NOMO-1 treated with DMSO at 0.1 percent for 48 hours (cell line): ENCODE measurements at regions not wholly inside any gene's neighbourhood (a gene's known extent, or its start where the extent isn't known, plus 50 kb on each side); places are given as distances from the start of the nearest gene placed in this dataset.

Source experiments
- DNase-seq: peaks from one replicate; lab custom pipeline; 2025; ENCODE audit not compliant: unreplicated experiment; lab: John Stamatoyannopoulos, UW

DNA sequence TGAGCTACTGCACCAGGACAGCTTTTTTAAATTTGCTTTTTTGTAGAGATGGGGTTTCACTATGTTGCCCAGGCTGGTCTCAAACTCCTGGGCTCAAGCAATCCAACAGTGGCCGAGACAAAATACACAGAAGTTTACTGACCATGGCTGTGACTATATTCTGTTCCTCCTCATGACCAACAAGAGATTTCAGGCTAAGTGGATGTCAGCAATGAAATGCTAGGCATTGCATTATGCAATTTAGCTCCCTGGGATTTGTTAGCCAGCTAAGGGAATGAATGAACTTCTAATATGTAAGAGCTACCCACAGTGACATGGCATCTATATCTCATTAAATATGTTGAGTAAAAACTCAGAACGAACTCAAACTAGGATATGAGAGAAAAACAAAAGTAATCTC lies 81.9 kb upstream of the MBOAT2 start:
- DNase-seq: no peak

- no peak for DNase-seq
Observed at GRCh38 chr2:9083287-9083686, 79.8 kb upstream of the MBOAT2 start.

DNA sequence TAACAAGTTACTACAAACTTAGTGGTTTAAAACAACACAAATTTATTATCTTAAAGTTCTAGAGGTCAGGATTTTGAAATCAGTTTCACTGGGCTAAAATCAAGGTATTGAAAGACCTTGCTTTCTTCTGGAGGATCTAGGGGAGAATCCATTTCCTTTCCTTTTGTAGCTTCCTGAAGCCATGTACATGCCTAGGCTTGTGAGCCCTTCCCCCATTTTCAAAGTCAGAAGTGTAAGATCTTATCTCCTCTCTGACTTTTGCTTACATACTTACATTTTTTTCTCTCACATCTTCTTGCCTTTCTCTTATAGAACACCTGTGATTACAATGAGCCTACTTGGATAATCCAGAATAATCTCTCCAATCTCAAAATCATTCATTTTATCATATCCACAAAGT lies 78.7 kb upstream of the MBOAT2 start:
- no peak for DNase-seq

DNA sequence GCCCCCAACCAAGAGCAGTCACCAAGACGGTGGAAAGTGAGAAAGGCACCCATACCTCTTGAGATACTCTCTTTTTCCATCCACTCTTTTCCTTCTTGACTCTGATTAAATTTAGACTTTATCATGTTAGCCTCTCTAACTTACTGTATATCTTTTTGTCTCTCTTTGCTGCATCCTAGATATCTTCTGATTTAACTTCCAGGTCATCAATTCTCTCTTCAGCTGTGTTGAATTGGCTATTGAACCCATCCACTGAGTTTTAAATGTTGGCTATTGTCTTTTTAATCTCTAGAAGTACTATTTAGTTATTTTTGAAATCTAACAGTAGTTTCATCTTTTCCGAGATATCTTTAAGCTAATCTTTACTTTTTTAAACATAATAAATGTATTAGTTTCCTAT lies 78.3 kb upstream of the MBOAT2 start:
- DNase-seq: no peak

DNA sequence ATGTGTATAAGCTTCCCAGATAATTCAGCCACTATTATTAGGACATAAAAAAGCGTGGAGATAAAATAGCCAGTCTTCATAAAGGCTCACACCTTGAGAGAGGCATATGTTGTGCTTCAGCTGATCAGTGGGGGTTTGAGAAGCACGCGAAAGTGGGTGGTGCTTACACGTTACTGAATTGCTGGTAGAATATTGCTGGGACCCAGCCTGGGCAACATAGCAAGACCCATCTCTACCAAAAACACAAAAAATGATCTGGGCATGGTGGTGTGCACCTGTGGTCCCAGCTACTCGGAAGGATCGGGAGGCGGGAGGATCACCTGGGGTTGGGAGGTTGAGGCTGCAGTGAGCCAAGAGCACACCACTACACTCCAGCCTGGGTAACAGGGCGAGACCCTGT lies 74.9 kb upstream of the MBOAT2 start:
- DNase-seq: no peak

DNA sequence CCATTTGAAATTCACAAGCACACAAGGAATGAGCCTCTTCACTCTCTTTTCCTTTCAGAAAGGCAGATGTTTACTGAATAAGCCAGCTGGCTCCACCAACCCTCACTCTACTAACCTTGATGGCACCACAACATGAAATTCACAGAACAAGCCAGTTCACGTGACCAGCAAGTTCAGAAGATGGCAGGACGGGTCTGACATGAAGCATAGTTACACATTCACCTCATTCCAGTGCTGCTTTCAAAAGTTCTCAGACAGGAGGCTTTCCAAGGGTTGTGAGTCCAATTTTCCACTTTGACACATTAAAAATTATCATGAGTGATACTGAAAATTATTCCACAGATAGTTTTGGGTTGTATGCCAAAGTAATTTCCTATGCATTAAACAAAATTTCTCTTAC lies 74.2 kb upstream of the MBOAT2 start:
- DNase-seq: no peak

- no peak for DNase-seq
Observed at GRCh38 chr2:9076755-9077154, 73.3 kb upstream of the MBOAT2 start.

- no peak for DNase-seq
Observed at GRCh38 chr2:9076210-9076609, 72.7 kb upstream of the MBOAT2 start.

- no peak for DNase-seq
Observed at GRCh38 chr2:9074930-9075329, 71.4 kb upstream of the MBOAT2 start.

GRCh38 chr2:9071584-9072124 lies 68.2 kb upstream of the MBOAT2 start:
- no peak for DNase-seq

GRCh38 chr2:9071032-9071431 lies 67.5 kb upstream of the MBOAT2 start:
- no peak for DNase-seq

- DNase-seq: no peak
Observed at GRCh38 chr2:9069543-9069942, 66.1 kb upstream of the MBOAT2 start.

GRCh38 chr2:9065901-9066300 lies 62.4 kb upstream of the MBOAT2 start:
- no peak for DNase-seq

- DNase-seq: no peak
Observed at GRCh38 chr2:9063023-9063606, 59.6 kb upstream of the MBOAT2 start.

DNA sequence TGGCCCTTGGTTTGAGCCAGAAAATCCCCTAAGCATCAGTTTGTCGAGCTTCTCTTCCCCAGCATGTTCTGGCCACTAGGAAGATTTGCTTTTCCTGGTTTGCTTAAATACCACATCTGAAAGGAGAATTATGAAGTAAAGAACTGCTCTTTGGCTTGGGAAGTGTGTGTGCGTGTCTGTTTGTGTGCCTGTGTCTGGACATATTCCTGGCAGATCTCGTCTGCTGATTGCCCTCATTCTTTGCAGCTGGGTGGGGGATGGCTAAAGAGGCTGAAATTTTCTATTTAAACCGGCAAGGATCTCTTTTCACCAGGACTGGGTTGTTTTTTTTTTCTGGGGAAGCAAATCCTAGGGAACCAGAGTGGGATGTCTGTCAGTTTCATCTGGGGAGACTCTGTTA lies 57.3 kb upstream of the MBOAT2 start:
- no peak for DNase-seq

DNA sequence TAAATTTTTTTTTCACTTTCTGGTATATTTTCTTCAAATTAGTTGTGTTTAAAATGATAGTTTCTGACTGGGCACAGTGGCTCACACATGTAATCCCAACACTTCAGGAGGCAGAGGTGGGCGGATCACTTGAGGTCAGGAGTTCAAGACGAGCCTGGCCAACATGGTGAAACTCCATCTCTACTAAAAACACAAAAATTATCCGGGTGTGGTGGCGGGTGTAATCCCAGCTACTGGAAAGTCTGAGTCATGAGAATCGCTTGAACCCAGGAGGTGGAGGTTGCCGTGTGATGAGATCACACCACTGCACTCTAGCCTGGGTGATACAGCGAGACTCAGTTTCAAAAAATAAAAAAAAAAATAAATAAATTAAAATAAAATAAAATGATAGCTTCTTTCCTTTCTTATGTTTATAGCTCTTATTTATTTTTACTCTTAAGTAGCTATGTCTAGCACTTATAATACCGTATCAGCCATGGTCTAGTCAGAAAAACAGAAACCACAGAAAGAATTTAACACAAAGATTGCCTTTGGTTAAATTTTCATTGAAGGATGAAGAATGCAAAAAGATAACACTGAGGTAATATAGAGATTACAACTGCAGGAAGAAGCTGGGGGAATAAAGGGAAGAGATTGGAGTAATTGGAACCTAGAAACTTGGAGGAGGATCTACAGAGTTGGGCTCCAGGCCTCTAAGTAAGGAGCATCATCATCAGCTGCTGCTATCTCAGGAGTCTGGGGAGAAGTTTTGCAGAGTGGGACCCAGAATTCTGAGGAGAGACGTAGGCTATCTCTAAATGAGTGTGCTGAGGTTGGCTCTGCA lies 54.7 kb upstream of the MBOAT2 start:
- DNase-seq: no peak

DNA sequence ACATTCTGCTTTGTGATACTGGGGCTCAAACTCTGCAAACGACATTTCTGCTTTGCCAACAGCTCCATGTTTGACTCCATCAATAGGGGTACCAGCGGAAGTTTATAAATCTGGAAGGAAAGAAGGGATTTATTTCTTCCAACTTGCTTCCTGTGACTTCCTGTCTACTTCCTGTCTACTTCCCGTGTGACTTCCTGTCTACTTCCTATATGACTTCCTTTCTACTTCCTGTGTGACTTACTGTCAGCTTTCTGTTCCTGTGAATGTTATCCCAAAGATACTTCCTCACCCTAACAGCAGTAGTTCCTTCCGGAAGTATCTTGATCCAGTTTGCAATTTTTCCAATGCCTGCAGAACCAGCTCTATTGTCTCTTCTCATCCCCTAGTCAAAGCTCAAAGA lies 52.0 kb upstream of the MBOAT2 start:
- DNase-seq: no peak

GRCh38 chr2:9053534-9053931 lies 50.0 kb upstream of the MBOAT2 start:
- peak; percentile 52 for DNase-seq
